H1 (cell line): ENCODE measurements at regions not wholly inside any gene's neighbourhood (a gene's known extent, or its start where the extent isn't known, plus 50 kb on each side); places are given as distances from the start of the nearest gene placed in this dataset.

ENCODE experiments used
- CTCF ChIA-PET: fragments of 300-600 bp; sonication (Branson Sonifier 250); formaldehyde crosslinking; loops from one replicate; lab custom pipeline; 2021; ENCODE audit not compliant: partially characterized antibody; lab: Charles Lee
- POLR2A ChIA-PET: fragments of 300-600 bp; sonication (Branson Sonifier 250); formaldehyde crosslinking; loops from one replicate; lab custom pipeline; 2021; ENCODE audit warnings: inconsistent platforms; ENCODE audit not compliant: partially characterized antibody; lab: Charles Lee
- DNase-seq, 2 experiments: peaks; one replicate each; pipeline versions ENCODE4 v3.0.0 to v3.0.0-alpha.2; 2010 to 2022; ENCODE audit warnings: low spot score in 2 of 2, low read depth in 1 of 2, mixed read lengths in 1 of 2
- FAIRE-seq: peaks from 2 replicates; lab custom pipeline; 2011; peaks lifted over from hg19 to GRCh38; lab: Jason Lieb, UNC
- H2AFZ ChIP-seq: 2 replicates; pipeline ENCODE4 v1.8.1; 2012; ENCODE audit warnings: low read length, inconsistent platforms
- H2AK5ac ChIP-seq: 2 replicates; pipeline ENCODE4 v1.6.1; 2013; ENCODE audit warnings: low read depth, low read length
- H2BK120ac ChIP-seq: replicated peaks from 2 replicates; pipeline ENCODE3; 2013; ENCODE audit warnings: low read depth, low read length, inconsistent platforms
- H2BK12ac ChIP-seq: 2 replicates; pipeline ENCODE4 v1.6.1; 2013; ENCODE audit warnings: low read depth, low read length
- H2BK15ac ChIP-seq: 2 replicates; pipeline ENCODE4 v1.6.1; 2013; ENCODE audit warnings: low read length
- H2BK20ac ChIP-seq: 2 replicates; pipeline ENCODE4 v1.6.1; 2013; ENCODE audit warnings: low read length
- H2BK5ac ChIP-seq: 2 replicates; pipeline ENCODE4 v1.6.1; 2013; ENCODE audit warnings: low read depth, low read length
- H3K14ac ChIP-seq: 2 replicates; pipeline ENCODE4 v1.6.1; 2013; ENCODE audit warnings: inconsistent platforms; ENCODE audit not compliant: insufficient read length
- H3K18ac ChIP-seq: 2 replicates; pipeline ENCODE4 v1.6.1; 2013; ENCODE audit warnings: low read length; ENCODE audit errors: extremely low read depth
- H3K23ac ChIP-seq: 2 replicates; pipeline ENCODE4 v1.6.1; 2013; ENCODE audit warnings: inconsistent platforms; ENCODE audit not compliant: insufficient read length
- H3K23me2 ChIP-seq: 2 replicates; pipeline ENCODE4 v1.6.1; 2013; ENCODE audit warnings: low read depth, low read length
- H3K27ac ChIP-seq: 2 replicates; pipeline ENCODE4 v1.6.1; 2011; ENCODE audit warnings: low read depth, low read length, inconsistent platforms
- H3K27me3 ChIP-seq, 4 experiments: replicated peaks in 1 of 4; 1 replicate in 1 of 4; 2 replicates in 3 of 4; pipeline versions ENCODE4 v1.6.1 to v1.8.1; 2011 to 2013; ENCODE audit warnings: low read length in 3 of 4, mild to moderate bottlenecking in 3 of 4, inconsistent platforms in 2 of 4, mixed read lengths in 2 of 4, moderate library complexity in 1 of 4; ENCODE audit not compliant: control insufficient read depth in 3 of 4, insufficient read depth in 3 of 4; ENCODE audit errors: extremely low read depth in 1 of 4
- H3K36me3 ChIP-seq, 4 experiments: 2 replicates each; pipeline versions ENCODE4 v1.6.1 to v1.8.1; 2011 to 2013; ENCODE audit warnings: mild to moderate bottlenecking in 4 of 4, low read length in 3 of 4, moderate library complexity in 2 of 4, control low read depth in 1 of 4, inconsistent platforms in 1 of 4; ENCODE audit not compliant: insufficient read depth in 4 of 4, control insufficient read depth in 2 of 4
- H3K4ac ChIP-seq: replicated peaks from 2 replicates; pipeline ENCODE3; 2013; ENCODE audit warnings: low read length, low read depth, mixed read lengths, inconsistent platforms; ENCODE audit not compliant: insufficient read length
- H3K4me1 ChIP-seq, 4 experiments: replicated peaks in 1 of 4; 1 replicate in 1 of 4; 2 replicates in 3 of 4; pipeline versions ENCODE4 v1.6.1 to v1.8.1; 2011 to 2013; ENCODE audit warnings: low read length in 3 of 4, inconsistent platforms in 2 of 4, mixed read lengths in 1 of 4; ENCODE audit not compliant: insufficient read depth in 4 of 4, control insufficient read depth in 3 of 4
- H3K4me2 ChIP-seq, 2 experiments: 2 replicates each; pipeline versions ENCODE4 v1.6.1 to v1.8.1; 2011 to 2013; ENCODE audit warnings: low read depth in 2 of 2, low read length in 2 of 2, control low read depth in 1 of 2, inconsistent platforms in 1 of 2, mild to moderate bottlenecking in 1 of 2; ENCODE audit not compliant: insufficient read depth in 1 of 2
- H3K4me3 ChIP-seq, 4 experiments: fragments of 200-600, 300-600 bp in 1 of 4; sonication (generic), shearing (Covaris generic), sonication (Bioruptor Twin) in 1 of 4; 2 replicates each; pipeline versions ENCODE4 v1.5.1 to v1.8.1; 2011 to 2016; ENCODE audit warnings: low read length in 4 of 4, low read depth in 3 of 4, control low read depth in 2 of 4, inconsistent platforms in 2 of 4, mild to moderate bottlenecking in 2 of 4, mixed read lengths in 1 of 4, moderate library complexity in 1 of 4; ENCODE audit not compliant: insufficient read depth in 2 of 4; ENCODE audit errors: extremely low read depth in 1 of 4
- H3K56ac ChIP-seq: replicated peaks from 2 replicates; pipeline ENCODE3; 2013; ENCODE audit warnings: low read depth, mild to moderate bottlenecking, mixed read lengths, low read length, inconsistent platforms; ENCODE audit not compliant: insufficient read length
- H3K79me1 ChIP-seq: 2 replicates; pipeline ENCODE4 v1.6.1; 2013; ENCODE audit warnings: low read depth, low read length, control low read depth
- H3K79me2 ChIP-seq, 2 experiments: 2 replicates each; pipeline versions ENCODE4 v1.6.1 to v1.8.1; 2012 to 2013; ENCODE audit warnings: low read length in 2 of 2, mild to moderate bottlenecking in 2 of 2, inconsistent platforms in 1 of 2; ENCODE audit not compliant: insufficient read depth in 2 of 2, control insufficient read depth in 1 of 2
- H3K9ac ChIP-seq, 4 experiments: replicated peaks in 1 of 4; 1 replicate in 1 of 4; 2 replicates in 3 of 4; pipeline versions ENCODE4 v1.6.1 to v1.8.1; 2011 to 2013; ENCODE audit warnings: low read depth in 3 of 4, low read length in 3 of 4, control low read depth in 2 of 4, mild to moderate bottlenecking in 2 of 4, moderate library complexity in 2 of 4, inconsistent platforms in 1 of 4; ENCODE audit errors: extremely low read depth in 1 of 4
- H3K9me3 ChIP-seq, 2 experiments: 2 replicates each; pipeline versions ENCODE4 v1.6.1 to v1.8.1; 2012 to 2013; ENCODE audit warnings: mild to moderate bottlenecking in 2 of 2, moderate library complexity in 2 of 2, control low read depth in 1 of 2, inconsistent platforms in 1 of 2, low read depth in 1 of 2, low read length in 1 of 2, mixed read lengths in 1 of 2; ENCODE audit not compliant: insufficient read depth in 2 of 2
- H4K20me1 ChIP-seq, 2 experiments: replicated peaks in 1 of 2; 2 replicates each; pipeline versions ENCODE3 to v1.8.1; 2011 to 2013; ENCODE audit warnings: inconsistent platforms in 2 of 2, low read length in 2 of 2, mild to moderate bottlenecking in 1 of 2; ENCODE audit not compliant: insufficient read depth in 2 of 2, control insufficient read depth in 1 of 2
- H4K5ac ChIP-seq: 2 replicates; pipeline ENCODE4 v1.6.1; 2013; ENCODE audit warnings: low read length, low read depth, mixed read lengths, inconsistent platforms; ENCODE audit not compliant: insufficient read length
- H4K8ac ChIP-seq: 2 replicates; pipeline ENCODE4 v1.8.0; 2013; ENCODE audit warnings: mild to moderate bottlenecking, moderate library complexity, low read length, inconsistent platforms; ENCODE audit not compliant: insufficient read depth; ENCODE audit errors: extremely low read depth
- H4K91ac ChIP-seq: replicated peaks from 2 replicates; pipeline ENCODE3; 2013; ENCODE audit warnings: low read length, mixed read lengths, inconsistent platforms; ENCODE audit not compliant: insufficient read length
- KDM1A ChIP-seq: fragments of 200-600, 300-600 bp; sonication (generic); IDR thresholded peaks from 2 replicates; pipeline ENCODE4 v1.7.1; 2016; ENCODE audit warnings: mild to moderate bottlenecking, low read length, borderline replicate concordance
- KDM4A ChIP-seq: IDR thresholded peaks from one replicate; pipeline ENCODE4 v1.7.1; 2012; ENCODE audit warnings: low read depth, mild to moderate bottlenecking, moderate library complexity, low read length, inconsistent platforms; ENCODE audit not compliant: severe bottlenecking
- WGBS, 2 experiments: shearing (Covaris generic) in 1 of 2; methylation state at CpG; one replicate each; pipeline versions ENCODE4 v1.1.6 to v1.1.7; 2013 to 2015; ENCODE audit warnings: low lambda C conversion rate in 2 of 2, mixed read lengths in 2 of 2, inconsistent platforms in 1 of 2, low coverage in 1 of 2, missing lambda C conversion rate in 1 of 2; ENCODE audit not compliant: insufficient replicate concordance in 2 of 2, insufficient coverage in 1 of 2, insufficient read length in 1 of 2; ENCODE audit errors: extremely low coverage in 1 of 2, missing lambda C conversion rate in 1 of 2; 5-methylcytosine and 5-hydroxymethylcytosine counted together

- H4K91ac ChIP-seq: no peak overlapping the region
- no peak overlapping the region for H3K9ac ChIP-seq
- H2AK5ac ChIP-seq: no peak overlapping the region
- no peak overlapping the region for H3K27ac ChIP-seq
- no peaks in the 10 kb centered on the region for H3K36me3 ChIP-seq
- H3K4me2 ChIP-seq: no peak overlapping the region
- H2BK120ac ChIP-seq: no peak overlapping the region
- H4K5ac ChIP-seq: no peak overlapping the region
- H4K20me1 ChIP-seq: no peaks in the 10 kb centered on the region
- TF ChIP-seq KDM1A (no peak), KDM4A (no peak)
- H2BK15ac ChIP-seq: no peak overlapping the region
- H2BK12ac ChIP-seq: no peak overlapping the region
- no peak overlapping the region for H3K14ac ChIP-seq
- POLR2A ChIA-PET: interaction anchor here (0.6 kb wide), 1 partner anchor 43 kb away, joined by 5 read pairs; no protein-coding TSS in a partner anchor
- FAIRE-seq: no peak
- no peak overlapping the region for H2BK20ac ChIP-seq
- H3K4me3 ChIP-seq: no peak overlapping the region
- no peaks in the 10 kb centered on the region for H3K79me2 ChIP-seq
- no peaks in the 10 kb centered on the region for H3K9me3 ChIP-seq
- H3K4ac ChIP-seq: no peak overlapping the region
- no peak overlapping the region for H3K18ac ChIP-seq
- no peak overlapping the region for H4K8ac ChIP-seq
- H3K27me3 ChIP-seq: no peaks in the 10 kb centered on the region
- CTCF ChIA-PET: no interaction called here
- no peak overlapping the region for H3K23ac ChIP-seq
- H3K79me1 ChIP-seq: no peaks in the 10 kb centered on the region
- 92% methylated on average over 7 of the region's 7 CpGs; no CpG with 5 or more reads in 1 of the 2 experiments for WGBS, 2 experiments
- no peak overlapping the region for H2BK5ac ChIP-seq
- no peaks in the 10 kb centered on the region for H3K23me2 ChIP-seq
- no peaks in the 10 kb centered on the region for H3K4me1 ChIP-seq
- no peak overlapping the region for H3K56ac ChIP-seq
- DNase-seq: no peak
- H2AFZ ChIP-seq: no peak overlapping the region
Observed at GRCh38 chr2:221142341-221142740, 429.8 kb downstream of the EPHA4 start.
